Mesenchymal stem cell (in vitro differentiated cells and primary cell): ENCODE measurements at regions not wholly inside any gene's neighbourhood (a gene's known extent, or its start where the extent isn't known, plus 50 kb on each side); places are given as distances from the start of the nearest gene placed in this dataset.

Source experiments
- DNase-seq: peaks from one replicate; pipeline ENCODE4 v3.0.0-alpha.2; 2013
- H2AFZ ChIP-seq: one replicate; pipeline ENCODE4 v1.6.1; 2013; ENCODE audit warnings: low read depth, mild to moderate bottlenecking, control low read depth, inconsistent platforms, low read length, moderate library complexity
- H2AK5ac ChIP-seq: 2 replicates; pipeline ENCODE4 v1.6.1; 2013; ENCODE audit warnings: low read length, moderate library complexity, mild to moderate bottlenecking, inconsistent platforms; ENCODE audit not compliant: severe bottlenecking
- H2BK120ac ChIP-seq: one replicate; pipeline ENCODE4 v1.6.1; 2013; ENCODE audit warnings: low read depth, mild to moderate bottlenecking, inconsistent platforms, low read length, moderate library complexity
- H2BK12ac ChIP-seq, 2 experiments: one replicate each; pipeline ENCODE4 v1.6.1; 2013; ENCODE audit warnings: inconsistent platforms in 2 of 2, low read length in 2 of 2, mild to moderate bottlenecking in 2 of 2, moderate library complexity in 2 of 2, control low read depth in 1 of 2
- H2BK15ac ChIP-seq: one replicate; pipeline ENCODE4 v1.6.1; 2013; ENCODE audit warnings: mild to moderate bottlenecking, low read depth, inconsistent platforms; ENCODE audit not compliant: poor library complexity, severe bottlenecking
- H2BK5ac ChIP-seq: 2 replicates; pipeline ENCODE4 v1.6.1; 2013; ENCODE audit warnings: low read depth, mild to moderate bottlenecking, low read length, control low read depth, inconsistent platforms; ENCODE audit not compliant: poor library complexity, severe bottlenecking
- H3K14ac ChIP-seq, 2 experiments: one replicate each; pipeline ENCODE4 v1.6.1; 2013; ENCODE audit warnings: inconsistent platforms in 2 of 2, low read length in 2 of 2, control low read depth in 1 of 2, mild to moderate bottlenecking in 1 of 2, moderate library complexity in 1 of 2
- H3K18ac ChIP-seq, 2 experiments: one replicate each; pipeline ENCODE4 v1.6.1; 2013; ENCODE audit warnings: inconsistent platforms in 2 of 2, low read length in 2 of 2, control low read depth in 1 of 2, low read depth in 1 of 2, mild to moderate bottlenecking in 1 of 2
- H3K23ac ChIP-seq, 2 experiments: one replicate each; pipeline ENCODE4 v1.6.1; 2013; ENCODE audit warnings: inconsistent platforms in 2 of 2, low read length in 2 of 2, mild to moderate bottlenecking in 2 of 2, moderate library complexity in 2 of 2, control low read depth in 1 of 2
- H3K27ac ChIP-seq: 2 replicates; pipeline ENCODE4 v1.5.1; 2013; ENCODE audit warnings: mild to moderate bottlenecking, moderate library complexity, low read length, control low read depth, inconsistent platforms; ENCODE audit not compliant: poor library complexity, severe bottlenecking
- H3K27me3 ChIP-seq, 2 experiments: 2 replicates each; pipeline versions ENCODE4 v1.6.1 to v1.7.0; 2013; ENCODE audit warnings: low read length in 2 of 2, mild to moderate bottlenecking in 2 of 2, moderate library complexity in 2 of 2, control low read depth in 1 of 2, inconsistent platforms in 1 of 2; ENCODE audit not compliant: control insufficient read depth in 1 of 2, insufficient read depth in 1 of 2
- H3K36me3 ChIP-seq, 2 experiments: 2 replicates each; pipeline versions ENCODE4 v1.6.1 to v1.7.0; 2013; ENCODE audit warnings: low read length in 2 of 2, control low read depth in 1 of 2, inconsistent platforms in 1 of 2, low read depth in 1 of 2, mild to moderate bottlenecking in 1 of 2; ENCODE audit not compliant: insufficient read depth in 2 of 2, control insufficient read depth in 1 of 2
- H3K4ac ChIP-seq, 2 experiments: one replicate each; pipeline ENCODE4 v1.6.1; 2013; ENCODE audit warnings: inconsistent platforms in 2 of 2, low read length in 2 of 2, mild to moderate bottlenecking in 2 of 2, moderate library complexity in 2 of 2, control low read depth in 1 of 2, low read depth in 1 of 2
- H3K4me1 ChIP-seq: 2 replicates; pipeline ENCODE4 v1.6.1; 2013; ENCODE audit warnings: low read depth, low read length, control low read depth; ENCODE audit not compliant: control insufficient read depth, insufficient read depth
- H3K4me2 ChIP-seq: 2 replicates; pipeline ENCODE4 v1.6.1; 2013; ENCODE audit warnings: low read length, mild to moderate bottlenecking, inconsistent platforms; ENCODE audit not compliant: poor library complexity, severe bottlenecking
- H3K4me3 ChIP-seq, 2 experiments: 2 replicates each; pipeline versions ENCODE4 v1.5.1 to v1.7.0; 2013; ENCODE audit warnings: low read length in 2 of 2, mild to moderate bottlenecking in 2 of 2, control low read depth in 1 of 2, low read depth in 1 of 2; ENCODE audit not compliant: insufficient read depth in 1 of 2
- H3K79me1 ChIP-seq: replicated peaks from 2 replicates; pipeline ENCODE4 v1.6.1; 2013; ENCODE audit warnings: mild to moderate bottlenecking, control low read depth, low read length, inconsistent platforms; ENCODE audit not compliant: poor library complexity, severe bottlenecking
- H3K9ac ChIP-seq: 2 replicates; pipeline ENCODE4 v1.7.0; 2013; ENCODE audit warnings: mild to moderate bottlenecking, low read length, moderate library complexity
- H3K9me3 ChIP-seq: 2 replicates; pipeline ENCODE4 v1.7.0; 2013; ENCODE audit warnings: mild to moderate bottlenecking, low read length; ENCODE audit not compliant: control insufficient read depth
- H4K8ac ChIP-seq: one replicate; pipeline ENCODE4 v1.6.1; 2013; ENCODE audit warnings: inconsistent platforms, mild to moderate bottlenecking, low read length, moderate library complexity
- H4K91ac ChIP-seq: one replicate; pipeline ENCODE4 v1.6.1; 2013; ENCODE audit warnings: mild to moderate bottlenecking, low read length, inconsistent platforms
- WGBS: methylation state at CpG from one replicate; pipeline ENCODE4 v1.1.7; 2013; ENCODE audit warnings: mixed read lengths; 5-methylcytosine and 5-hydroxymethylcytosine counted together

DNA sequence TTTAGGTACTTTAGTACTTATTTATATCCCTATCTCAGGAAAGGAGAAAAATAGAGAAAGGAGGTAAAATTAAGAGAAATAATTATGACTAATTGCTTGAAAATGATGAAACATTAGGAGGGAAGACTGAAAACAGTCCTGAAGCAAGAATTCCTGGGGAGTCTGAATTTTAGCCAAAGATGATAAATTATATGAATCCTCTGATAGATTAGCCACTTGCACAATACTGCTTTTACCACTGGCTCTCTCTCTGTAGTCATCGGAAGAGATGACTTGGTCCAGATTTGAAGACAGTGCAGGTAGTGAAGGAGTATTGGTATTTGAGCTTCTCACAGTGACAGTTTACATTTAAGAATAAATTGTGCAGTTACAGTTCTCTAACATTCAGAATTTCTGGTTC, 83.8 kb upstream of the CLEC14A start:
- Histone ChIP-seq H3K14ac (no peak overlapping the region), H3K9me3 (no peaks in the 10 kb centered on the region), H3K36me3 (no peaks in the 10 kb centered on the region), H3K79me1 (no peaks in the 10 kb centered on the region), H2BK15ac (no peak overlapping the region), H3K4ac (no peak overlapping the region), H4K91ac (no peak overlapping the region), H2BK12ac (no peak overlapping the region), H3K4me1 (peaks cover 5% of the 10 kb centered on the region), H3K18ac (no peak overlapping the region), H3K9ac (no peak overlapping the region), H3K4me3 (no peak overlapping the region), H2AFZ (no peak overlapping the region), H3K23ac (no peak overlapping the region), H3K4me2 (no peak overlapping the region), H2BK5ac (no peak overlapping the region), H4K8ac (no peak overlapping the region), H2AK5ac (no peak overlapping the region), H3K27me3 (no peaks in the 10 kb centered on the region), H2BK120ac (no peak overlapping the region), H3K27ac (no peak overlapping the region)
- WGBS: 67% methylated on average over 1 of the region's 1 CpG
- peak; percentile 14 for DNase-seq

DNA sequence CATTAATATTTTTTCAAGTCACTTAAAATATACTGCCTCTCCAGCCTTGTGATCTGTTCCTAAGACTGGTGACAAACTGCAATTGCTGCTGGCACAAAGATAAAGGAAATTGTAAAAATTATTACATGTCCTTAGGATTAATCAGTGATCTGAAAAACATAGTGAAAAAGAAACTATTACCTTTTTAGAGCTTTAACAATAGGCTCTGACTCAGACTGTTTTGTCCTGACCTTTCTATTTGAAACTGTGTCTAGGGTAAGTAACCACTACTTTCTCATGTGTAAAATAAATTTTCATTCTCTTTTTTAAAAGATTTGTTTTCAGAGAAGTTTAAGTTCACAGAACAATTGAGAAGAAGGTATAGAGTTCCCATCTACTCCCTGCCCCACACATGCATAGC, 80.4 kb upstream of the CLEC14A start:
- no peak overlapping the region for H3K14ac ChIP-seq
- no peak overlapping the region for H2BK5ac ChIP-seq
- H2BK12ac ChIP-seq: no peak overlapping the region
- no peak overlapping the region for H2AK5ac ChIP-seq
- no peak overlapping the region for H2BK120ac ChIP-seq
- no peak overlapping the region for H3K27ac ChIP-seq
- H4K8ac ChIP-seq: no peak overlapping the region
- H3K4ac ChIP-seq: no peak overlapping the region
- no peaks in the 10 kb centered on the region for H3K4me1 ChIP-seq
- no peaks in the 10 kb centered on the region for H3K79me1 ChIP-seq
- no peak overlapping the region for H3K4me3 ChIP-seq
- H2AFZ ChIP-seq: no peak overlapping the region
- H3K23ac ChIP-seq: no peak overlapping the region
- no peaks in the 10 kb centered on the region for H3K36me3 ChIP-seq
- H3K4me2 ChIP-seq: no peak overlapping the region
- no peaks in the 10 kb centered on the region for H3K9me3 ChIP-seq
- H2BK15ac ChIP-seq: no peak overlapping the region
- no peak overlapping the region for H3K9ac ChIP-seq
- H4K91ac ChIP-seq: no peak overlapping the region
- DNase-seq: no peak
- H3K18ac ChIP-seq: no peak overlapping the region
- no peaks in the 10 kb centered on the region for H3K27me3 ChIP-seq

GRCh38 chr14:38330275-38330674, 74.4 kb upstream of the CLEC14A start:
- no peaks in the 10 kb centered on the region for H3K4me1 ChIP-seq
- no peak overlapping the region for H2BK120ac ChIP-seq
- no peaks in the 10 kb centered on the region for H3K27me3 ChIP-seq
- H3K4ac ChIP-seq: no peak overlapping the region
- no peak overlapping the region for H4K91ac ChIP-seq
- no peak for DNase-seq
- no peaks in the 10 kb centered on the region for H3K9me3 ChIP-seq
- no peak overlapping the region for H3K27ac ChIP-seq
- no peak overlapping the region for H3K9ac ChIP-seq
- no peak overlapping the region for H4K8ac ChIP-seq
- no peak overlapping the region for H2AK5ac ChIP-seq
- no peak overlapping the region for H3K14ac ChIP-seq
- no peak overlapping the region for H3K4me2 ChIP-seq
- no CpG with 5 or more reads among the region's 2 CpGs for WGBS
- H2BK12ac ChIP-seq: no peak overlapping the region
- no peak overlapping the region for H3K23ac ChIP-seq
- H3K36me3 ChIP-seq: no peaks in the 10 kb centered on the region
- H2BK5ac ChIP-seq: no peak overlapping the region
- H3K79me1 ChIP-seq: no peaks in the 10 kb centered on the region
- H2BK15ac ChIP-seq: no peak overlapping the region
- no peak overlapping the region for H3K4me3 ChIP-seq
- no peak overlapping the region for H3K18ac ChIP-seq
- no peak overlapping the region for H2AFZ ChIP-seq

DNA sequence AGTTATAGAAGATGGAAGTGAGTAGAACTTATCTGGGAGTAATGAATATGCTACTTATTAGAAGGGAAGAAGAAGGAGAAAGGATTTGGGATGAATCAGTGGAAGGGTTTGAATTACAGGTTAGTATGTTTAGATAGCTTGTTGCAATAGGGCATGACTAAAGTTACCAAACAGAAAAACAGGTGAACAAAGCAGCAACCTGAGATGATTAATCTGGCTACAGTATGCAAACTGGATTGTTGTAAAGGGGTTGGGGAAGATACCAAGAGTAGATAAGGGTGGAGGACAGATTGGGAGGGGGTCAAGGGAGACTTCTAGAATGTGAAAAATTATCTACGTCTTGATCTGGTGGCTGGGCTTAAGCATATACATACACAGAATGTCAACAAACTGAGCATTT, 73.4 kb upstream of the CLEC14A start:
- H3K4ac ChIP-seq: no peak overlapping the region
- no peak overlapping the region for H2BK12ac ChIP-seq
- no peak overlapping the region for H4K8ac ChIP-seq

More for the DNA sequence above, 73.4 kb upstream of the CLEC14A start:
- Histone ChIP-seq H2AFZ (no peak overlapping the region), H3K27ac (no peak overlapping the region), H3K4me3 (no peak overlapping the region), H4K91ac (no peak overlapping the region), H3K18ac (no peak overlapping the region), H3K4me1 (no peaks in the 10 kb centered on the region), H2BK120ac (no peak overlapping the region), H3K4me2 (no peak overlapping the region), H2BK5ac (no peak overlapping the region), H3K14ac (no peak overlapping the region), H3K79me1 (no peaks in the 10 kb centered on the region), H3K9me3 (no peaks in the 10 kb centered on the region), H2AK5ac (no peak overlapping the region), H3K9ac (no peak overlapping the region), H2BK15ac (no peak overlapping the region), H3K36me3 (no peaks in the 10 kb centered on the region), H3K27me3 (no peaks in the 10 kb centered on the region), H3K23ac (no peak overlapping the region)
- DNase-seq: no peak
- WGBS: no CpG with 5 or more reads among the region's 1 CpG
